ENCODE measurements at regions not wholly inside any gene's neighbourhood (a gene's known extent, or its start where the extent isn't known, plus 50 kb on each side); places are given as distances from the start of the nearest gene placed in this dataset.

DNA sequence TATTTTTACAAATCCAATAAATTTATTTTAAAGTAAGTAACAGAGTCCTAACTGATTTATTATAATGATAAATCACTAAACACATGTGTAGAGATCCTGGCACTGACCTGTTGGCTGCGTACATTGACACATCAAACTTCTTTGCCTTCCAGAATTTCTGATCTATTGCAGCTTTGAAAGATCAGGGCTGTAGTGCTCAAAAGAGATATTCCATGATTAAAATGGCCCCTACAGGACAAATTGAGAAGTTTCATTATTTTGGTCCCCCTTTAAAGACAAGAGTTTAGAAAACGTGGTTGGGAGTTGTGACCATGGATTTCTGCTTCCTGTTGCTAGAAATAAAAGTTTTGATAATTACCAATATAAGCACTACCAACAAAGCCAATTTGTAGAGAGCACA, 87.7 kb upstream of the PDK4 start:
- Mint-ChIP-seq H3K4me1 (no peaks in the 10 kb centered on the region), H3K27me3 (peaks cover 2% of the 10 kb centered on the region), H3K9me3 (no peaks in the 10 kb centered on the region), H3K36me3 (no peaks in the 10 kb centered on the region), H3K27ac (no peak overlapping the region), H3K4me3 (no peak overlapping the region)
- DNase-seq, result no peak
- CTCF ChIA-PET, result interaction anchor here (0.6 to 1.1 kb wide), 3 partner anchors 23 to 172 kb away, joined by 3 to 6 read pairs (median 3); no protein-coding TSS in a partner anchor

DNA sequence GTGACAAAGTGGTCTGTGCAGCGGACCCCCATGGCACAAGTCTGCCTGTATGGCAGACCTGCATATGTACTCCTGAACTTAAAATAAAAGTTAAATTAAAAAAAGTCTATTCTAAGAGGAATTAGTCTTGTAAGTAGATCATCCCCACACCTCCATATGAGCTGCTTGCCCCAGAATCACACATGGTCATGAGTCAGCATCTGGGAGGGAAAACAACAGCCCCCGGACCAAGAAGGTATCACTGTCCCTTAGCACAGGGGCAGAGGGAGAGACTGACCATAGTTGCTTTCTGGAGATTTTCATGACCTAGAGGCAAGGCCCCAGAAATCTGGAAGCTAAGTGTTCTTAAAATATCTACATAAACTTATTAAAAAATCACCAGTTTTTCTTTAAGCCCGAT, 86.6 kb upstream of the PDK4 start:
- no peak overlapping the region for H3K27ac Mint-ChIP-seq

DNA sequence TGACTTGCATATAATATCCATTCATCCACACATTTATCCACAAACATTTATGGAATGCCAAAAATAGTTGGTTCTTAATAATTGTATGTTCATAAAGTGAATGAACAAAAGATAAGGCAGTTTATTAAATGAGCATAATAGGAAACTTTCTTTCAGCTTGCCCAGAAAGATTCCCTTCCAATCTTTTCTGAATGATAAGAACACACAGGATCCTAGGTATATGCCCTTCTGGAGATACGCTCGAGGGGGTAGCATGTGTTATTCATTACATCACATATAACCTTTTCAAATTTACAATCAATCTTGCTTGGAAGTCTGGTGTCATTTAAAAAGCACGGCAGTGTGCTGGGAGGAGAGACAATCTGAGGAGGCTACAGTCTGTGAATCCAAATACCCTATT, 80.4 kb upstream of the PDK4 start:
- Mint-ChIP-seq H3K36me3 (no peaks in the 10 kb centered on the region), H3K4me3 (no peak overlapping the region), H3K4me1 (no peaks in the 10 kb centered on the region), H3K9me3 (no peaks in the 10 kb centered on the region), H3K27me3 (no peaks in the 10 kb centered on the region), H3K27ac (no peak overlapping the region)
- DNase-seq, result no peak
- CTCF ChIA-PET, result no interaction called here

More for the DNA sequence above, 86.6 kb upstream of the PDK4 start:
- no peak for DNase-seq
- H3K9me3 Mint-ChIP-seq, result no peaks in the 10 kb centered on the region
- H3K27me3 Mint-ChIP-seq, result no peaks in the 10 kb centered on the region
- H3K36me3 Mint-ChIP-seq, result no peaks in the 10 kb centered on the region
- H3K4me1 Mint-ChIP-seq, result no peaks in the 10 kb centered on the region
- H3K4me3 Mint-ChIP-seq, result no peak overlapping the region
- CTCF ChIA-PET, result interaction anchor here (1.0 kb wide), 1 partner anchor 171 kb away, joined by 6 read pairs; no protein-coding TSS in a partner anchor

DNA sequence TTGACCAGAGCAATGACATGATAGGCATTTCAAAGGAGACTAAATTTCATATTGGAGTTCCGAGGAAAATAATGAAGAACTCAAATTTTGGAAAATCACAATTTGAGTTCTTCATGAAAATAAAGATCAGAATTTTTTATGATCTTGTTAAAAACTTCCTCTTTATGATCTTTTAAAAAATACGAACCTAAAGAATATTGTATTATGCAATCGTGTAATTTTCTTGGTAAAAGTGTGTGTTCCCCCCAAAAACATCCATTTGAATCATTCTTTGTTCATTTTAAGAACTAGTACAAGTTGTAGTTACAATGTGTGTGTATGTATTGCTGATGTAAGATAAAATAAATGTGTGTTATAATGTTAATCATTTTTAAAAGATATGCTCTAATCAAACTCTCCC, 79.3 kb upstream of the PDK4 start:
- Mint-ChIP-seq H3K27me3 (no peaks in the 10 kb centered on the region), H3K4me3 (no peak overlapping the region), H3K4me1 (no peaks in the 10 kb centered on the region), H3K27ac (no peak overlapping the region), H3K36me3 (no peaks in the 10 kb centered on the region), H3K9me3 (no peaks in the 10 kb centered on the region)
- DNase-seq, result no peak
- CTCF ChIA-PET, result interaction anchor here (1.3 kb wide), 1 partner anchor 164 kb away, joined by 4 read pairs; no protein-coding TSS in a partner anchor

DNA sequence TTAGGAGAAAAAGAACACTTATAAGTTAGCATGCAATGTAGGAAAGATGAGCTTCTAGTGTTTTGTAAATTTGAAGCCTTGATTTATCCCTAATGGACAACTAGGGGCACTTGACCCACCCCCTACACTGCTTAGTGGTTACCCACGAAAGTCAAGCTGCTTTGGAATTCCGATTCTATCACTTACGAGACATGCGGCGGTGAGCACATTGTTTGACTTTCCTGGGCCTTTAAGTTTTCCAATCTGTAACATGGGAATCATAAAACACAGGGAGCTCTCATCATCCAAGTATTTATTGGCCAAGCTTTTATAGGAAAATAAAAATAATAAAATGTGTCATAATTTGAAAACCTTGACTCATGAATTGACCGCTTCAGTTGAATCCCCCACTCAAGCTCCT, 78.7 kb upstream of the PDK4 start:
- Mint-ChIP-seq H3K9me3 (no peaks in the 10 kb centered on the region), H3K27ac (no peak overlapping the region), H3K4me3 (no peak overlapping the region), H3K36me3 (no peaks in the 10 kb centered on the region), H3K4me1 (no peaks in the 10 kb centered on the region), H3K27me3 (no peaks in the 10 kb centered on the region)
- CTCF ChIA-PET, result interaction anchor here (1.3 kb wide), 1 partner anchor 164 kb away, joined by 4 read pairs; no protein-coding TSS in a partner anchor
- DNase-seq, result no peak

DNA sequence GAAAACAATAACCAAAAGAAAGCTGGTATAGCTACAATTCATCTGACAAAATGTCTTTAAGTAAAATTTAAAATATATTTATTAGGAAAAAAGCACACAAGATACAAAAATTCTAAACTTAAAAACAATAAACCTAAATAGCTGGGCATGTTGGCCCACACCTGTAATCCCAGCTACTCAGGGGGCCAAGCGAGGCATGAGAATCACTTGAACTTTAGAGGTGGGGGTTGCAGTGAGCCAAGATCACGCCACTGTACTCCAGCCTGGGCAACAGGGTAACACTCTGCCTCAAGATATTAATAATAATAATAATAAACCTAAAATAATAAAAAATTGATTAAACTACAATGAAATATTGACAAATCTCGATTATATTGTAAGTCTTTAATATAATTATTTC, 77.8 kb upstream of the PDK4 start:
- Mint-ChIP-seq H3K4me1 (no peaks in the 10 kb centered on the region), H3K36me3 (no peaks in the 10 kb centered on the region), H3K27ac (no peak overlapping the region), H3K9me3 (no peaks in the 10 kb centered on the region), H3K4me3 (no peak overlapping the region), H3K27me3 (no peaks in the 10 kb centered on the region)
- no peak for DNase-seq
- CTCF ChIA-PET, result no interaction called here

DNA sequence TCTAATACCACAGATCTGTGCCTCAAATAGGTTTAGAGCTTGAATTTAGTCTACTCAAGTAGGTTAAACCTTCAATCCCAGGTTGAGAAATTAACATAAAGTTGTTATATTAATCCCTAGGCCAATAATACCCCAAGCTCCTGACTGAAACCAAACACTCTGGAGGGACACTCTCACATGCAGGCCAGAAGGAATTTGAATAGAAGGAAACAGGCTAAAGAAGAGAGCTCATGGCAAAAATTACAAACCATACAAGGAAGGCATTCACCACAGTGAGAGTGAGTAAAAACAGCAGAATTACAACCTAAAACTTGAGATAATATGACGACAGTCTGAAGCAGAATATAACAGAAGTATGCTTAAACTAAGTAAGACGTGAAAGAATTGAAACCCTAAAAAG, 76.1 kb upstream of the PDK4 start:
- Mint-ChIP-seq H3K27ac (no peak overlapping the region), H3K9me3 (no peaks in the 10 kb centered on the region), H3K4me1 (no peaks in the 10 kb centered on the region), H3K36me3 (no peaks in the 10 kb centered on the region), H3K27me3 (no peaks in the 10 kb centered on the region), H3K4me3 (no peak overlapping the region)
- CTCF ChIA-PET, result no interaction called here
- DNase-seq, result no peak

DNA sequence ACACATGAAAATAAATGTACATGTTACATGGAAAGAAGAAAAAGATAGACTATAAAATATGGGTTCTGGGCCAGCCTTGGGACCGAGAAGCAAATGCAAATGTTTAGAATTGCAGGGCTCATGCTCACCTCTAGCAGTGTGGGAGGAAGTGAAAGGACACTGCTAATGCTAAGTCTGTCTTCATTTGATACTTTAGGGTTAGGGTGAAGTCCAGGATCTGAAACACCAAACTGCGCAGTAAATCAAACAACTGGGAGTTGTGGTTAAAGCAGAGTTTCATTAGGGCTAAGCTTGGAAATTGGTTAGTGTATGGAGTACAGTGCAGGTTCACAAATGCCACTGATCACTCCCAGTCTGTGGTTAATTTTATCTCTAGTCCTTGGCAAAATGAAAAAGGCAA, 73.2 kb upstream of the PDK4 start:
- Mint-ChIP-seq H3K27ac (no peak overlapping the region), H3K36me3 (no peaks in the 10 kb centered on the region), H3K4me3 (no peak overlapping the region), H3K27me3 (no peaks in the 10 kb centered on the region), H3K9me3 (peaks cover 2% of the 10 kb centered on the region), H3K4me1 (no peaks in the 10 kb centered on the region)
- CTCF ChIA-PET, result no interaction called here
- DNase-seq, result no peak

DNA sequence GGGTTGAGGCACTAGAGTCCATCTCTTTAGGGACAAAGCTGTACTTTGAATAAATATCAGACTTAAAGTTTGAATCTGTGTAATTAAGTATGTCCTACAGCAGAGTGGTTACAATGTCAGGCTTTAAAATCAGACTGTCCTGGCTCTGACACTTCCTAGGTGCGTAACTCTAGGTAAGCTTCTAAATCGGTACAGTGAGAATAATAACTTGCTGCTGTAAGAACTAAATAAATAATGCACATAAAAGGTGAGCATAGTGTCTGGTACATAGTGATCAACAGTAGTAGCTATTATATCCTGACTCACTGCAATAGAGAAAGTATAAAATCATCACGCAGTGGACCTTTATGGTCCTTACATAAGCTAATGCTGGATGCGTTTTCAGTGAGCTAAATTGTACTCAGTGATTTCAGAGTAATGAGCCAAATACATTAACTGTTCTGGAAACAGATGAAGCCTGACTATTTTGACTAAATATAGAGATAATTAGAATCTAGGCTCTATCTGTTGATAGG, 72.2 kb upstream of the PDK4 start:
- Mint-ChIP-seq H3K36me3 (no peaks in the 10 kb centered on the region), H3K27me3 (no peaks in the 10 kb centered on the region), H3K4me1 (no peaks in the 10 kb centered on the region), H3K9me3 (peaks cover 2% of the 10 kb centered on the region), H3K27ac (no peak overlapping the region), H3K4me3 (no peak overlapping the region)
- no peak for DNase-seq
- CTCF ChIA-PET, result interaction anchor here (1.3 kb wide), 1 partner anchor 742 kb away, joined by 3 read pairs; no protein-coding TSS in a partner anchor

DNA sequence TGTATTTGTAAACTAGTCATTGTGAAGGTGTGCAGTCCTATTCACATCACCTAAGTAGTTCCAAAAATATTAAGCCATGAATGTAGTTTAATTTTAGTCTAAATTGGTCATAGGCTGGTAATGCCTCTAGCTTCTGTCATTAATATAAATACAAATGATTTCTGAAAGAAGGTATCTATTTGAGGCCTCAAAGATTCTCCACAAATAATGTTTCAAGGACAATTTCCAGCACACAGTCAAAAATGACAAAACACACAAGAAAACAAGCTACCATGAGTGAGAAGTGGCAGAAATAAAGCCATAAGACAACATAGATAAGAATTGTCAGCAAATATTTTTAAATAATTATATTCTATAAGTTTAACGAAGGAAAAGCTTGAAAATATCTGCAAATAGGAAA, 66.7 kb upstream of the PDK4 start:
- H3K4me1 Mint-ChIP-seq, result no peaks in the 10 kb centered on the region
- no peaks in the 10 kb centered on the region for H3K27me3 Mint-ChIP-seq
- H3K36me3 Mint-ChIP-seq, result no peaks in the 10 kb centered on the region
- no peak overlapping the region for H3K4me3 Mint-ChIP-seq
- CTCF ChIA-PET, result no interaction called here
- DNase-seq, result no peak
- H3K9me3 Mint-ChIP-seq, result peaks cover 4% of the 10 kb centered on the region
- no peak overlapping the region for H3K27ac Mint-ChIP-seq

DNA sequence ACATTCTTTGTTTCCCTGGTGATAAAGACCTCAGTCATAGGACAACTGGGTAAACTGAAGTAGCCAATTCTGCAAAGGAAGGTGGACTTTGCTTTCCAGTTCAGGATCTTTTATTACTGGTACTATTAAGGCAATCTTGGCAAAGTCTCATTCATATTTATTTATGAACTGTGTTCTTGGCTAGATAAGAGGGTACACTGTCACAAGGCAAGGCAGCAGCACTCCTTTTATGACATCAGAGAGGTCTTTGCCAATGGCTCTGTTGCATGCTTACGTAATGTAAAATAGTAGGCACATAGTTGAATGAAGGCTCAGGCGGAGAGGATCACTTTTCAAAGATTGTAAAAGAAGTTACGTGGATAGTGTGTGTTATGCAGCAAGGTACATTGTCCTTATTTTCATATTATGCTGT, 63.7 kb upstream of the PDK4 start:
- no peak for DNase-seq
- CTCF ChIA-PET, result no interaction called here
- no peak overlapping the region for H3K4me3 Mint-ChIP-seq
- H3K27me3 Mint-ChIP-seq, result no peaks in the 10 kb centered on the region
- no peaks in the 10 kb centered on the region for H3K36me3 Mint-ChIP-seq
- no peaks in the 10 kb centered on the region for H3K4me1 Mint-ChIP-seq
- no peak overlapping the region for H3K27ac Mint-ChIP-seq
- peaks cover 2% of the 10 kb centered on the region for H3K9me3 Mint-ChIP-seq

DNA sequence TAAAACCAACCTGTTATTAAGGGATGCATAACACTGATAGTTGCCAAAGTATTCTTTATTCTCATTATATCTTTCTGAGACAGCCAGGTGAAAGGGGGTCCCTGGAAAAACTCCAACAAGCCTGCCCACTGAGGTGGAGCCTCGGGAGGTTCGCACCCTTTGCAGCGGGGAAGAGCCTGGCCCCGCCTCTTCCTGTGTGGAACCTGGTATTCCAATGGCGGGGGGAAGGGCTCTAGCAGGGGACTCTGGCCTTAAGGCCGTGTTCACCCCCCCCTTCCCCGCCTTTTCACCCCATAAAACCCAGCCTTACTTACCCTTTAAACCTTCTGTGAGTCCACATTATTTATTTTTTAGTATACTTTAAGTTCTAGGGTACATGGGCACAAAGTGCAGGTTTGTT, 62.4 kb upstream of the PDK4 start:
- no peaks in the 10 kb centered on the region for H3K4me1 Mint-ChIP-seq
- CTCF ChIA-PET, result no interaction called here
- no peak for DNase-seq
- H3K36me3 Mint-ChIP-seq, result no peaks in the 10 kb centered on the region
- H3K4me3 Mint-ChIP-seq, result no peak overlapping the region
- no peaks in the 10 kb centered on the region for H3K27me3 Mint-ChIP-seq
- H3K27ac Mint-ChIP-seq, result no peak overlapping the region
- H3K9me3 Mint-ChIP-seq, result peaks cover 2% of the 10 kb centered on the region

DNA sequence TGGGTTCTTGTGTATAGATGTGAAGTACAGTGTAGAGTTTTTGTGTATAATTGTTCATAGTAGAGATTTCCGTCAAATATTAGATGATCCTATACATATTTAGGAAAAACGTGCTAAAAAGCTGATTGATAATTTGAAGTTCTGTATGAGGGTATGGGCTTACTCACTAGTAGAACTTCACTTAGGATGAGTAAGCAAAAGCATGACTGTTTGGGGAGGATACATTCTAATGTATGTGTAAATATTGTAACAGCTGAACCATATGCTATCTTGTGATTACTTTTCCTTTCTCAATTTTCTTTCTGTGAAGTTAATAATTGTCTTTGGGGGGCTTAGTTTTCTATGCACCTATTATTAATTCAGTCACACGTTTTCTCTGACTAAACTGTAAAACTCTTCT, 53.2 kb upstream of the PDK4 start:
- H3K27ac Mint-ChIP-seq, result no peak overlapping the region
- H3K27me3 Mint-ChIP-seq, result no peaks in the 10 kb centered on the region
- H3K4me1 Mint-ChIP-seq, result no peaks in the 10 kb centered on the region
- no peaks in the 10 kb centered on the region for H3K36me3 Mint-ChIP-seq
- CTCF ChIA-PET, result no interaction called here
- DNase-seq, result no peak
- no peaks in the 10 kb centered on the region for H3K9me3 Mint-ChIP-seq
- H3K4me3 Mint-ChIP-seq, result no peak overlapping the region

DNA sequence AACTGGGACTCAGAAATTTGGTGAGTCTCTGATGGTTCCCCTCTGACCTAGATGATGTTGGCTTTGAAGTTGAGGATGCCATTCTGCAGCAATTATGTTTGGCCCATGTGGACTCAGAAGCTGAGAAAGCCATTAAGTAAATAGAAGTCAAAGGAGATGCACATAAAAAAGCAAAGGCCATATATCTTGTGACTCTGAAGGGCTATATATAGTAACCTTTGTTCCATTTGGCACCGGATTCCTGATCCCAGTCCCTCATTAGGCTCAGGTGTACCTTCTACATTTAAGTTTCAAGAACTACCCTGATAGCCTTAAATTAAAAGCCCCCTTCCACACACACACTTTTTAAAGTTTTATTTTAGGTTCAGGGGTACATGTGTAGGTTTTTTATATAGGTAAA, 50.0 kb upstream of the PDK4 start:
- no peaks in the 10 kb centered on the region for H3K9me3 Mint-ChIP-seq
- no peak overlapping the region for H3K4me3 Mint-ChIP-seq
- no peaks in the 10 kb centered on the region for H3K27me3 Mint-ChIP-seq
- no peak for DNase-seq
- H3K36me3 Mint-ChIP-seq, result no peaks in the 10 kb centered on the region
- no peaks in the 10 kb centered on the region for H3K4me1 Mint-ChIP-seq
- CTCF ChIA-PET, result no interaction called here
- H3K27ac Mint-ChIP-seq, result no peak overlapping the region

All from activated naive CD4-positive, alpha-beta T cell treated with anti-CD3 and anti-CD28 coated beads, Interleukin-2, amount 10 ng/mL, durations not matched to agents 7 days and 5 days (primary cell).